ENCODE measurements at regions not wholly inside any gene's neighbourhood (a gene's known extent, or its start where the extent isn't known, plus 50 kb on each side); places are given as distances from the start of the nearest gene placed in this dataset.

GRCh38 chr6:169342710-169343109 is 89.1 kb upstream of the THBS2 start:
- TF ChIP-seq POLR2A (IDR thresholded peaks at IDR 0.05; ENCODE audit: low read length) = no peak
- TF ChIP-seq GATA1 (IDR thresholded peaks at IDR 0.05; ENCODE audit: low read depth, low read length) = no peak
